PC-3 (cell line): ENCODE measurements at regions not wholly inside any gene's neighbourhood (a gene's known extent, or its start where the extent isn't known, plus 50 kb on each side); places are given as distances from the start of the nearest gene placed in this dataset.

Source experiments
- ATAC-seq: fragments of 200-7000 bp; cut with Tn5 transposase; 2 replicates; pipeline ENCODE4 v1.9.1; 2020; ENCODE audit warnings: mild to moderate bottlenecking, moderate library complexity
- BruUV-seq: library from RNA; stranded (reverse); fragments of 400-500 nt; replicated peaks from 2 replicates; lab custom pipeline; 2021; lab: Mats Ljungman, UMichigan
- CTCF ChIA-PET: fragments of 300-600 bp; sonication (Branson Sonifier 250); formaldehyde crosslinking; loops from one replicate; lab custom pipeline; 2022; ENCODE audit warnings: antibody characterized with exemption; lab: Charles Lee
- POLR2A ChIA-PET: fragments of 300-600 bp; sonication (Branson Sonifier 250); formaldehyde crosslinking; loops from one replicate; lab custom pipeline; 2022; ENCODE audit warnings: antibody characterized with exemption; ENCODE audit not compliant: unreplicated experiment; lab: Charles Lee
- DNase-seq: peaks from one replicate; pipeline ENCODE4 v3.0.0-alpha.2; 2015
- H2AFZ ChIP-seq: fragments of 300-600 bp; sonication (generic); 2 replicates; pipeline ENCODE4 v1.6.0; 2016; ENCODE audit warnings: antibody characterized with exemption, low read length
- H3F3A ChIP-seq: fragments of 300-600 bp; sonication (generic); one replicate; pipeline ENCODE4 v1.6.0; 2017; ENCODE audit warnings: antibody characterized with exemption, low read length, control low read depth, mild to moderate bottlenecking; ENCODE audit not compliant: unreplicated experiment
- H3K27ac ChIP-seq: fragments of 300-600 bp; sonication (generic); 2 replicates; pipeline ENCODE4 v1.5.1; 2016; ENCODE audit warnings: mild to moderate bottlenecking, low read length
- H3K27me3 ChIP-seq: fragments of 300-600 bp; sonication (generic); 2 replicates; pipeline ENCODE4 v1.6.1; 2016; ENCODE audit warnings: low read length, mixed read lengths
- H3K36me3 ChIP-seq: fragments of 300-600 bp; sonication (generic); 2 replicates; pipeline ENCODE4 v1.6.1; 2016; ENCODE audit warnings: low read depth, mixed run types, low read length, mixed read lengths
- H3K4me1 ChIP-seq: fragments of 300-600 bp; sonication (generic); 2 replicates; pipeline ENCODE4 v1.5.1; 2016; ENCODE audit warnings: low read length; ENCODE audit not compliant: insufficient read depth
- H3K4me2 ChIP-seq: fragments of 300-600 bp; sonication (generic); 2 replicates; pipeline ENCODE4 v1.6.0; 2016; ENCODE audit warnings: low read length
- H3K4me3 ChIP-seq: fragments of 300-600 bp; sonication (generic); 2 replicates; pipeline ENCODE4 v1.5.1; 2016; ENCODE audit warnings: mild to moderate bottlenecking, low read length, mixed read lengths
- H3K79me2 ChIP-seq: fragments of 300-600 bp; sonication (generic); 2 replicates; pipeline ENCODE4 v1.6.1; 2017; ENCODE audit warnings: low read length, mixed read lengths
- H3K9ac ChIP-seq: fragments of 300-600 bp; sonication (generic); 2 replicates; pipeline ENCODE4 v1.6.0; 2016; ENCODE audit warnings: mild to moderate bottlenecking, low read length
- H3K9me2 ChIP-seq: fragments of 300-600 bp; sonication (generic); replicated peaks from 2 replicates; pipeline ENCODE4 v1.6.1; 2016; ENCODE audit warnings: mixed run types, low read length, mixed read lengths
- H3K9me3 ChIP-seq: fragments of 300-600 bp; sonication (generic); 2 replicates; pipeline ENCODE4 v1.6.1; 2016; ENCODE audit warnings: low read length, mixed read lengths
- H4K20me1 ChIP-seq: fragments of 300-600 bp; sonication (generic); 2 replicates; pipeline ENCODE4 v1.6.1; 2016; ENCODE audit warnings: low read length, mixed read lengths
- CTCF ChIP-seq: fragments of 300-600 bp; sonication (generic); conservative IDR thresholded peaks from 2 replicates; pipeline ENCODE4 v1.5.1; 2017; ENCODE audit warnings: antibody characterized with exemption, low read depth, mild to moderate bottlenecking, low read length
- EZH2 ChIP-seq: fragments of 300-600 bp; sonication (generic); IDR thresholded peaks from one replicate; pipeline ENCODE4 v1.6.1; 2017; ENCODE audit warnings: antibody characterized with exemption, mild to moderate bottlenecking, low read length; ENCODE audit not compliant: unreplicated experiment
- EZH2phosphoT487 ChIP-seq: fragments of 300-600 bp; sonication (generic); IDR thresholded peaks from 2 replicates; pipeline ENCODE4 v1.6.1; 2018; ENCODE audit warnings: mild to moderate bottlenecking, antibody characterized with exemption, low read length, borderline replicate concordance
- intact Hi-C: fragments of 100-400 bp; cut with micrococcal nuclease; formaldehyde crosslinking; loops from 2 replicates; pipeline ENCODE4 v1.9.0; 2023

GRCh38 chr5:107277485-107278125 lies 393.1 kb downstream of the EFNA5 start:
- TF ChIP-seq CTCF = no peak
- TF ChIP-seq EZH2phosphoT487 = no peak
- TF ChIP-seq EZH2 = no peak
- intact Hi-C loops = no loop called here
- Histone ChIP-seq H3K9me3 (no peaks in the 10 kb centered on the region), H3K79me2 (no peaks in the 10 kb centered on the region), H4K20me1 (no peaks in the 10 kb centered on the region), H3K9ac (no peak overlapping the region), H3K9me2 (no peaks in the 10 kb centered on the region), H3K36me3 (no peaks in the 10 kb centered on the region), H3K27ac (no peak overlapping the region), H3K27me3 (no peaks in the 10 kb centered on the region), H3K4me1 (peaks cover 7% of the 10 kb centered on the region), H3K4me2 (no peak overlapping the region), H2AFZ (no peak overlapping the region), H3K4me3 (no peak overlapping the region), H3F3A (no peaks in the 10 kb centered on the region)
- no TSS peak for BruUV-seq
- DNase-seq (no peak), ATAC-seq (no peak)
- POLR2A ChIA-PET = no interaction called here
- CTCF ChIA-PET = no interaction called here

GRCh38 chr5:107275333-107275732 lies 395.4 kb downstream of the EFNA5 start:
- Histone ChIP-seq H4K20me1 (no peaks in the 10 kb centered on the region), H3K79me2 (no peaks in the 10 kb centered on the region), H3F3A (no peaks in the 10 kb centered on the region), H2AFZ (no peak overlapping the region), H3K27me3 (no peaks in the 10 kb centered on the region), H3K36me3 (no peaks in the 10 kb centered on the region), H3K4me2 (no peak overlapping the region), H3K4me3 (no peak overlapping the region), H3K9me2 (no peaks in the 10 kb centered on the region), H3K9ac (no peak overlapping the region), H3K9me3 (no peaks in the 10 kb centered on the region), H3K27ac (no peak overlapping the region), H3K4me1 (no peaks in the 10 kb centered on the region)
- ChIA-PET CTCF (no interaction called here), POLR2A (no interaction called here)
- ATAC-seq = no peak
- DNase-seq = no peak
- intact Hi-C loops = no loop called here
- no TSS peak for BruUV-seq
- no peak for TF ChIP-seq EZH2
- no peak for TF ChIP-seq EZH2phosphoT487
- TF ChIP-seq CTCF = no peak

- TF ChIP-seq CTCF (no peak), EZH2 (no peak), EZH2phosphoT487 (no peak)
- CTCF ChIA-PET = no interaction called here
Observed at GRCh38 chr5:107274571-107274970, 396.2 kb downstream of the EFNA5 start.

More at GRCh38 chr5:107274571-107274970, 396.2 kb downstream of the EFNA5 start:
- no peak for ATAC-seq
- Histone ChIP-seq H3K27ac (no peak overlapping the region), H3K4me1 (no peaks in the 10 kb centered on the region), H3K27me3 (no peaks in the 10 kb centered on the region), H4K20me1 (no peaks in the 10 kb centered on the region), H3K9ac (no peak overlapping the region), H3K36me3 (no peaks in the 10 kb centered on the region), H3K79me2 (no peaks in the 10 kb centered on the region), H3K4me3 (no peak overlapping the region), H3K4me2 (no peak overlapping the region), H3F3A (no peaks in the 10 kb centered on the region), H3K9me3 (no peaks in the 10 kb centered on the region), H3K9me2 (no peaks in the 10 kb centered on the region), H2AFZ (no peak overlapping the region)
- no peak for DNase-seq
- BruUV-seq = no TSS peak
- intact Hi-C loops = no loop called here
- POLR2A ChIA-PET = no interaction called here
